Transverse colon (tissue), 4 donors: ENCODE measurements at regions not wholly inside any gene's neighbourhood (a gene's known extent, or its start where the extent isn't known, plus 50 kb on each side); places are given as distances from the start of the nearest gene placed in this dataset.
"Not testable (repeated sequence)": the region's sequence is repeated elsewhere in the genome, so short reads cannot be mapped to it uniquely, and the experiment has no call there.

Experiments used
- DNase-seq: peaks from one replicate; pipeline ENCODE4 v3.0.0-alpha.2; 2019
- H3K27ac ChIP-seq, 4 donors: fragments of 200-600 bp; sonication (generic); 2 replicates each; pipeline ENCODE4 v1.5.1; 2016 to 2018; ENCODE audit warnings: inconsistent platforms in 4 of 4
- H3K27me3 ChIP-seq: fragments of 200-600 bp; sonication (generic); 2 replicates; pipeline ENCODE4 v1.5.1; 2017; ENCODE audit warnings: inconsistent platforms
- H3K36me3 ChIP-seq, 4 donors: fragments of 200-600 bp; sonication (generic); 2 replicates each; pipeline ENCODE4 v1.5.1; 2017 to 2019; ENCODE audit warnings: inconsistent platforms in 4 of 4
- H3K4me1 ChIP-seq, 4 donors: fragments of 200-600 bp; sonication (generic); 2 replicates each; pipeline ENCODE4 v1.5.1; 2017 to 2020; ENCODE audit warnings: inconsistent platforms in 4 of 4
- H3K4me3 ChIP-seq, 4 donors: fragments of 200-600 bp; sonication (generic); 1 replicate in 1 of 4; 2 replicates in 3 of 4; pipeline versions ENCODE4 v1.5.1 to v1.6.1; 2017 to 2019; ENCODE audit warnings: inconsistent platforms in 4 of 4
- H3K9me3 ChIP-seq, 2 donors: fragments of 200-600 bp; sonication (generic); 2 replicates each; pipeline ENCODE4 v1.5.1; 2017 to 2019; ENCODE audit warnings: inconsistent platforms in 2 of 2
- EP300 ChIP-seq: sonication (generic); formaldehyde crosslinking; IDR thresholded peaks from one replicate; pipeline ENCODE4 v1.6.1; 2017; ENCODE audit warnings: antibody characterized with exemption, low read depth
- POLR2A ChIP-seq: fragments of 450-650 bp; IDR thresholded peaks from one replicate; pipeline ENCODE4 v1.6.1; 2016; ENCODE audit warnings: antibody characterized with exemption, mild to moderate bottlenecking, moderate library complexity
- POLR2AphosphoS5 ChIP-seq, 3 donors: sonication (generic); formaldehyde crosslinking; IDR thresholded peaks; one replicate each; pipeline ENCODE4 v1.6.1; 2016; ENCODE audit warnings: antibody characterized with exemption in 3 of 3
- WGBS, 2 donors: methylation state at CpG; one replicate each; pipeline ENCODE4 v1.1.5; 2018; ENCODE audit warnings: low coverage in 1 of 2; 5-methylcytosine and 5-hydroxymethylcytosine counted together
- in situ Hi-C, 4 donors: fragments of 200-750 bp; cut with MboI; loops; one replicate each; pipeline versions ENCODE4 v1.15.0 to v1.15.1; 2017; ENCODE audit warnings: low sequenced_read_pairs in 3 of 4, low pct_ligation_motif_present in 1 of 4, low pct_unique_long_range_greater_than_20kb in 1 of 4
- intact Hi-C: fragments of 100-400 bp; cut with DNase I; formaldehyde crosslinking; loops from one replicate; pipeline ENCODE4 v1.15.1; 2023; ENCODE audit warnings: low total_unique reads
- TF ChIP-seq, protein P1 (sequence below), 5 experiments: fragments of 200-600 bp in 3 of 5; fragments of 450-650 bp in 2 of 5; sonication (generic) in 3 of 5; IDR thresholded peaks; 1 replicate in 2 of 5; 2 replicates in 3 of 5; pipeline ENCODE4 v1.5.1; 2016 to 2017; ENCODE audit warnings: antibody characterized with exemption in 5 of 5, inconsistent platforms in 3 of 5, mild to moderate bottlenecking in 2 of 5, moderate library complexity in 1 of 5

DNA sequence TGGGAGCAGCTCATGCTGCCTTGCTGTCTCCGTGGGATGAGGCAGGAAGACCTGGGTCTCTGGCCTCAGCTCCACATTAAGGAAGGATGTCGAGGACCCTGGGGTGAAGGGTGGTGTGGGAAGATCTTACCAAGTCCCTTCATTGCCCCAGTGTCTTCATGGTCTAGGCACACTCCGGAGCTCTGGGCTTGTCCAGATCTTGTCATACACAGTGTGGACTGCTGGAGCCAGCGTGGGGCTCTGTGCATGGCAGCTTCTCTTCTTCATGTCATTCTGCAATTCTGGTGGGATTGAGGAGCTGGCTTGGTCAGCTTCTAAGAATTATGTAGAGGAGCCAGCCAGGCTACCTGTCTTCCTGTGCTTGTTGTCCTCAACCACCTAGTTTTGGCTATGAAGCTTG is 79.3 kb upstream of the ETV3 start:
- no peak overlapping the region for H3K4me3 ChIP-seq
- in situ Hi-C loops, result loop anchor here in 1 of 4 donors (25.0 kb wide), 1 partner anchor 270 kb away; no protein-coding TSS in a partner anchor
- H3K36me3 ChIP-seq, result no peaks in the 10 kb centered on the region
- peaks cover 16 to 18% of the 10 kb centered on the region in 2 donors for H3K9me3 ChIP-seq
- intact Hi-C loops, result no loop called here
- no peak for DNase-seq
- WGBS, 2 donors, result 72% methylated on average over 4 of the region's 4 CpGs; no CpG with 5 or more reads in 1 of the 2 donors
- H3K4me1 ChIP-seq, result no peaks in the 10 kb centered on the region
- TF ChIP-seq, protein P1, sequence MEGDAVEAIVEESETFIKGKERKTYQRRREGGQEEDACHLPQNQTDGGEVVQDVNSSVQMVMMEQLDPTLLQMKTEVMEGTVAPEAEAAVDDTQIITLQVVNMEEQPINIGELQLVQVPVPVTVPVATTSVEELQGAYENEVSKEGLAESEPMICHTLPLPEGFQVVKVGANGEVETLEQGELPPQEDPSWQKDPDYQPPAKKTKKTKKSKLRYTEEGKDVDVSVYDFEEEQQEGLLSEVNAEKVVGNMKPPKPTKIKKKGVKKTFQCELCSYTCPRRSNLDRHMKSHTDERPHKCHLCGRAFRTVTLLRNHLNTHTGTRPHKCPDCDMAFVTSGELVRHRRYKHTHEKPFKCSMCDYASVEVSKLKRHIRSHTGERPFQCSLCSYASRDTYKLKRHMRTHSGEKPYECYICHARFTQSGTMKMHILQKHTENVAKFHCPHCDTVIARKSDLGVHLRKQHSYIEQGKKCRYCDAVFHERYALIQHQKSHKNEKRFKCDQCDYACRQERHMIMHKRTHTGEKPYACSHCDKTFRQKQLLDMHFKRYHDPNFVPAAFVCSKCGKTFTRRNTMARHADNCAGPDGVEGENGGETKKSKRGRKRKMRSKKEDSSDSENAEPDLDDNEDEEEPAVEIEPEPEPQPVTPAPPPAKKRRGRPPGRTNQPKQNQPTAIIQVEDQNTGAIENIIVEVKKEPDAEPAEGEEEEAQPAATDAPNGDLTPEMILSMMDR (IDR thresholded peaks at IDR 0.05), result no peak
- TF ChIP-seq POLR2AphosphoS5 (IDR thresholded peaks at IDR 0.05) (no peak), EP300 (no peak), POLR2A (no peak)
- H3K27ac ChIP-seq, result no peak overlapping the region
- H3K27me3 ChIP-seq, result peaks cover 3% of the 10 kb centered on the region

DNA sequence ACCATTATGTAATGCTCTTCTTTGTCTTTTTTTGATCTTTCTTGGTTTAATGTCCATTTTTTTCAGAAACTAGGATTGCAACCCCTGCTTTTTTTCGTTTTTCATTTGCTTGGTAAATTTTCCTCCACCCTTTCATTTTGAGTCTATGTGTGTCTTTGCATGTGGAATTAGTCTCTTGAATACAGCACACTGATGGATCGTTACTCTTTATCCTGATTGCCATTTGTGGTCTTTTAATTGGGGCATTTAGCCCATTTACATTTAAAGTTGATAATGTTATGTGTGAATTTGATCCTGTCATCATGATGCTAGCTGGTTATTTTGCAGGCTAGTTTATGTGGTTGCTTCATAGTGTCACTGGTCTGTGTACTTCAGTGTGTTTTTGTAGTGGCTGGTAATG is 75.6 kb upstream of the ETV3 start:
- in situ Hi-C loops, result loop anchor here in 1 of 4 donors (25.0 kb wide), 1 partner anchor 273 kb away; no protein-coding TSS in a partner anchor

DNA sequence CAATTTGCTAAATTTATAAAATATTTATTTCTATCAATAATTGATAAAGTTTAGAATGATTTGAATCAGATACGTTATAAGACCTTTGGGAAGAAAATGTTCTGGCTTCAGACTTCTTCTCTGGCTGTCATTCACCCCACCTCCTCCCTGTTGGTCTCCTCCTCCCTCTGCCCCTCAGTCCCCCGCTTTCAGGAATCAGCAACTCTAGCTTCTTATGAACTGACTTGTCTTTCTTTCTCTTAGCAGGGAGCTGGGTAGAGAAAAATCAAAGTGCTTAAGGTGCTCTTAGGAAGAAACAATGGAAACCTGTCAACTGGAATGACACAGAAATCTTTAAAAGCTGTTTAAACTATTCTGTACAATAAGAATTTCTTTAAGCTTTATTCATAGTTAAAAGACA is 71.3 kb upstream of the ETV3 start:
- in situ Hi-C loops (loop anchor here in 2 of 4 donors (10.0 to 25.0 kb wide), 2 partner anchors 278 to 285 kb away; no protein-coding TSS in a partner anchor), intact Hi-C loops (no loop called here)
- H3K27ac ChIP-seq, result no peak overlapping the region
- no peak for DNase-seq
- TF ChIP-seq, protein P1 (IDR thresholded peaks at IDR 0.05), result no peak
- TF ChIP-seq POLR2A (no peak), POLR2AphosphoS5 (IDR thresholded peaks at IDR 0.05) (no peak), EP300 (no peak)
- H3K27me3 ChIP-seq, result peaks cover 11% of the 10 kb centered on the region
- 61 to 74% methylated on average over 2 of the region's 2 CpGs for WGBS, 2 donors
- H3K4me1 ChIP-seq, result no peaks in the 10 kb centered on the region
- H3K9me3 ChIP-seq, result peaks cover 10 to 19% of the 10 kb centered on the region in 2 donors
- no peak overlapping the region for H3K4me3 ChIP-seq
- no peaks in the 10 kb centered on the region for H3K36me3 ChIP-seq

More for the DNA sequence above, 75.6 kb upstream of the ETV3 start:
- Histone ChIP-seq H3K27ac (no peak overlapping the region), H3K4me1 (no peaks in the 10 kb centered on the region), H3K27me3 (peaks cover 11% of the 10 kb centered on the region), H3K9me3 (peaks cover 18 to 19% of the 10 kb centered on the region in 2 donors), H3K4me3 (no peak overlapping the region), H3K36me3 (no peaks in the 10 kb centered on the region)
- 50 to 62% methylated on average over 2 of the region's 2 CpGs for WGBS, 2 donors
- TF ChIP-seq, protein P1 (IDR thresholded peaks at IDR 0.05), result no peak
- TF ChIP-seq POLR2AphosphoS5 (IDR thresholded peaks at IDR 0.05) (no peak), POLR2A (no peak), EP300 (no peak)
- no peak for DNase-seq
- intact Hi-C loops, result no loop called here

DNA sequence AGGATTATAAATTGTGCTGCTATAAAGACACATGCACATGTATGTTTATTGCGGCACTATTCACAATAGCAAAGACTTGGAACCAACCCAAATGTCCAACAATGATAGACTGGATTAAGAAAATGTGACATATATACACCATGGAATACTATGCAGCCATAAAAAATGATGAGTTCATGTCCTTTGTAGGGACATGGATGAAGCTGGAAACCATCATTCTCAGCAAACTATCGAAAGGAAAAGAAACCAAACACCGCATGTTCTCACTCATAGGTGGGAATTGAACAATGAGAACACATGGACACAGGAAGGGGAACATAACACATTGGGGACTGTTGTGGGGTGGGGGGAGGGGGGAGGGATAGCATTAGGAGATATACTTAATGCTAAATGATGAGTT is 67.8 kb upstream of the ETV3 start:
- in situ Hi-C loops, result loop anchor here in 2 of 4 donors (10.0 to 25.0 kb wide), 2 partner anchors 281 to 289 kb away; no protein-coding TSS in a partner anchor
- H3K4me1 ChIP-seq, H3K4me3 ChIP-seq, H3K27ac ChIP-seq, H3K9me3 ChIP-seq, intact Hi-C loops, H3K27me3 ChIP-seq, H3K36me3 ChIP-seq, DNase-seq: not testable (repeated sequence)
- 86 to 92% methylated on average over 1 to 3 of the region's 3 CpGs for WGBS, 2 donors

DNA sequence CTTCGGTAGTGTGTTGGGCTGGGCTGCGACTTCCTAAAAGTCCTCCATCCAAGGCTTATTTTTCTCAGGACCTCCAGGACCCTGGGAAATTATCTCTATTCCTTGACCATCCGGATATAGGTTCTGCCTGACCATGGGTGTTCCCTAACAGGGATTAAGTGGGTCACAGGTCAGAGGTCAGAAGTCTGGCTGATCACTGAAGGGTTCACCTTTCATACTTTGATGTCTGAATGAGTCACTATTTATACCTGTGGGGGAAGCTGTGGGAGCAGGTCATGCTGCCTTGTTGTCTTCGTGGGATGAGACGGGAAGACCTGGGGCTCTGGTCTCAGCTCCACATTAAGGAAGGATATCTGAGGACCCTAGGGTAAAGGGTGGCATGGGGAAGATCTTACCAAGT is 65.0 kb upstream of the ETV3 start:
- Histone ChIP-seq H3K4me1 (no peaks in the 10 kb centered on the region), H3K9me3 (no peaks in the 10 kb centered on the region), H3K36me3 (no peaks in the 10 kb centered on the region), H3K4me3 (no peak overlapping the region), H3K27me3 (peaks cover 4% of the 10 kb centered on the region), H3K27ac (no peak overlapping the region)
- no peak for DNase-seq
- intact Hi-C loops, result no loop called here
- WGBS, 2 donors, result 79 to 81% methylated on average over 3 to 5 of the region's 5 CpGs
- in situ Hi-C loops, result loop anchor here in 2 of 4 donors (10.0 to 25.0 kb wide), 2 partner anchors 284 to 292 kb away; no protein-coding TSS in a partner anchor
- TF ChIP-seq EP300 (no peak), POLR2A (no peak), POLR2AphosphoS5 (IDR thresholded peaks at IDR 0.05) (no peak)
- TF ChIP-seq, protein P1 (IDR thresholded peaks at IDR 0.05), result no peak
